ENCODE measurements at regions not wholly inside any gene's neighbourhood (a gene's known extent, or its start where the extent isn't known, plus 50 kb on each side); places are given as distances from the start of the nearest gene placed in this dataset.

- TF ChIP-seq TFE3 (CRISPR knock-in tag; IDR thresholded peaks at IDR 0.05) (no peak), ZNF644 (tag; IDR thresholded peaks at IDR 0.05; ENCODE audit: low read depth) (no peak), ZC3H8 (IDR thresholded peaks at IDR 0.05) (no peak), RBM39 (optimal IDR thresholded peaks at IDR 0.05; ENCODE audit: low read depth, low read length) (no peak), E2F3 (CRISPR knock-in tag; IDR thresholded peaks at IDR 0.05) (no peak), NR3C1 (CRISPR knock-in tag; IDR thresholded peaks at IDR 0.05) (no peak), POLR2AphosphoS5 (IDR thresholded peaks at IDR 0.05; ENCODE audit: control insufficient read depth, insufficient read depth, low read depth, low read length) (no peak), ESRRB (CRISPR knock-in tag; IDR thresholded peaks at IDR 0.05; ENCODE audit: borderline replicate concordance) (no peak)
Measured at GRCh38 chr13:75052616-75053015, 429.4 kb downstream of the TBC1D4 start (continued).

- no peaks in the 10 kb centered on the region for H4K20me1 ChIP-seq (replicated peaks; ENCODE audit: control insufficient read depth, insufficient read depth, low read length)
- H3K27me3 ChIP-seq (ENCODE audit: control insufficient read depth in 2 of 2, insufficient read depth in 2 of 2, low read length in 2 of 2), result no peaks in the 10 kb centered on the region
- no TSS peak for BruUV-seq (replicated peaks)
- no peak for DNase-seq (ENCODE audit: extremely low read depth in 1 of 4, low spot score in 3 of 4)
- no peak overlapping the region for H2AFZ ChIP-seq (ENCODE audit: low read depth, low read length)
- intact Hi-C loops (cut with micrococcal nuclease), result no loop called here
- no peaks in the 10 kb centered on the region for H3K4me1 ChIP-seq (replicated peaks in 1 of 2; ENCODE audit: control insufficient read depth in 2 of 2, insufficient read depth in 2 of 2, low read length in 2 of 2)
- ChIA-PET CTCF (ENCODE audit: low intra/inter-chr PET ratio) (no interaction called here), POLR2A (interaction anchor here (1.3 kb wide), 1 partner anchor 18 kb away, joined by 3 read pairs; no protein-coding TSS in a partner anchor)
- H3K4me3 ChIP-seq, result no peak overlapping the region
- H3K9ac ChIP-seq (ENCODE audit: insufficient read depth in 1 of 2, low read depth in 2 of 2, low read length in 2 of 2), result no peak overlapping the region
- FAIRE-seq, result no peak
- in situ Hi-C loops (cut with MboI), result no loop called here
- H3K36me3 ChIP-seq (ENCODE audit: control insufficient read depth, insufficient read depth, low read length), result no peaks in the 10 kb centered on the region
- no peaks in the 10 kb centered on the region for H3K79me2 ChIP-seq (ENCODE audit: control insufficient read depth, insufficient read depth, low read length)
- no peaks in the 10 kb centered on the region for H3K9me3 ChIP-seq (replicated peaks; ENCODE audit: control insufficient read depth, insufficient read depth, low read depth, low read length)
- no peak overlapping the region for H3K27ac ChIP-seq (ENCODE audit: extremely low read depth, low read depth, low read length)
- 4% methylated on average over 4 of the region's 5 CpGs for WGBS (ENCODE audit: insufficient coverage, low coverage, missing lambda C conversion rate)
- H3K9me1 ChIP-seq (ENCODE audit: control insufficient read depth, insufficient read depth, low read length), result no peaks in the 10 kb centered on the region
- H3K4me2 ChIP-seq (ENCODE audit: insufficient read depth, low read length), result no peak overlapping the region
- ATAC-seq, result no peak
- TF ChIP-seq CREB3L1 (IDR thresholded peaks at IDR 0.05; ENCODE audit: borderline replicate concordance, low read depth) (no peak), FOS (IDR thresholded peaks at IDR 0.05; ENCODE audit: extremely low read depth, insufficient read length) (no peak), ZNF212 (CRISPR knock-in tag; IDR thresholded peaks at IDR 0.05) (no peak), THRB (CRISPR knock-in tag; conservative IDR thresholded peaks at IDR 0.05) (no peak), HMBOX1 (IDR thresholded peaks at IDR 0.05) (no peak), ZNF175 (CRISPR knock-in tag; IDR thresholded peaks at IDR 0.05; ENCODE audit: low read depth) (no peak), MCM3 (IDR thresholded peaks at IDR 0.05) (no peak), CBFB (CRISPR knock-in tag; IDR thresholded peaks at IDR 0.05) (no peak), ETV1 (tag; conservative IDR thresholded peaks at IDR 0.05; ENCODE audit: low read depth) (no peak), ZFP30 (CRISPR knock-in tag; IDR thresholded peaks at IDR 0.05; ENCODE audit: borderline replicate concordance) (no peak)
Measured at GRCh38 chr13:75050419-75051046, 431.4 kb downstream of the TBC1D4 start.

All from K562 (cell line).